HG03064 (cell line): ENCODE measurements at regions not wholly inside any gene's neighbourhood (a gene's known extent, or its start where the extent isn't known, plus 50 kb on each side); places are given as distances from the start of the nearest gene placed in this dataset.
"Not testable (repeated sequence)": the region's sequence is repeated elsewhere in the genome, so short reads cannot be mapped to it uniquely, and the experiment has no call there.

Experiments used
- ATAC-seq: cut with Tn5 transposase; IDR thresholded peaks from one replicate; pipeline ENCODE4 v1.9.1; 2021; ENCODE audit warnings: low read depth; ENCODE audit not compliant: unreplicated experiment

DNA sequence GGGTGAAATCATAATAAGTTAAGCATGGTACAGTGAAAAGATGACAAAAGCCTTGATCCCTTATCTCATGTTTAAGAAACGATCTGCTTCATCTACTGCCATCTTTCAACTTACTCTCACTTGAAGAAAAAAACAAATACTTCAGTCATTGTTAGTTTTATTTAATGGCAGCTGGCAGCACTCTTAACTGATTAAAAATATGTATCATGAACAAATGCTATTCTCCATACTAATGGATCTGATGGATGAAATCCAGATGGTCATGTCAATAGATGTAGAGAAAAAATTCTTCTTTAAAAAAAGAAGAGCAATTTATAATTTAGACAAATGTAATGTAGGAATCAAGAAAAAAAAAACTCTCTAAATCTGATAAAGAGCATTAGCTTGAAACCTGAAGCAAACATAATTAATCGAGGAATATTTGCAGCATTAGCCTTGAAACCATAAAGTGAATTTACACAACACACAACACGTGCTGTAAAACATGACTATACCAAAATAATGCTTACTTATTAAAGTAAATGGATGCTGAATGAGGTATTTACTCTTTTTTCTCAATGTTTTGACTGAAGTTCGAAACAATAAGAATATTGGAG, 579.0 kb upstream of the ADAMTS5 start:
- no peak for ATAC-seq

DNA sequence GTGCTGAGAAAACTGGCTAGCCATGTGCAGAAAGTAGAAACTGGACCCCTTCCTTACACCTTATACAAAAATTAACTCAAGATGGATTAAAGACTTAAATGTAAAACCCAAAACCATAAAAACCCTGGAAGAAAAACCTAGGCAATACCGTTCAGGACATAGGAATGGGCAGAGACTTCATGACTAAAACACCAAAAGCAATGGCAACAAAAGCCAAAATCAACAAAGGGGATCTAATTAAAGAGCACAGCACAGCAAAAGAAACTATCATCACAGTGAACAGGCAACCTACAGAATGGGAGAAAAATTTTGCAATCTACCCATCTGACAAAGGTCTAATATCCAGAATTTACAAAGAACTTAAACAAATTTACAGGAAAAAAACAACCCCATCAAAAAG, 575.2 kb upstream of the ADAMTS5 start:
- ATAC-seq = not testable (repeated sequence)

DNA sequence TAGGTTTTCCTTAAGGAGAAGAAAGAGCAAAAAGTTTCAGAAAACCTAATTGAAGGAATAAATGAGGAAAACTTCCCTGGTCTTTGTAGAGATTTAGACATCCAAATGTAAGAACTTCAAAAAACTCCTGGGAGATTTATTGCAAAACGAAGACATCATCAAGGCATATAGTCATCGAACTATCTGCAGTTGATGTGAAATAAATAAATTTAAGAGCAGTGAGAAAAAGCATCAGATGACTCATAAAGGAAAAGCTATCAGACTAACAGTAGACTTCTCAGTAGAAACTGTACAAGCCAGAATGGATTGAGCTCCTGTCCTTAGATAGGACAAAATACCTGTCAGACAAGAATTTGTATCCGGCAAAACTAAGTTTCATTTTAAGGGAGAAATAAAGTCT, 569.4 kb upstream of the ADAMTS5 start:
- no peak for ATAC-seq

DNA sequence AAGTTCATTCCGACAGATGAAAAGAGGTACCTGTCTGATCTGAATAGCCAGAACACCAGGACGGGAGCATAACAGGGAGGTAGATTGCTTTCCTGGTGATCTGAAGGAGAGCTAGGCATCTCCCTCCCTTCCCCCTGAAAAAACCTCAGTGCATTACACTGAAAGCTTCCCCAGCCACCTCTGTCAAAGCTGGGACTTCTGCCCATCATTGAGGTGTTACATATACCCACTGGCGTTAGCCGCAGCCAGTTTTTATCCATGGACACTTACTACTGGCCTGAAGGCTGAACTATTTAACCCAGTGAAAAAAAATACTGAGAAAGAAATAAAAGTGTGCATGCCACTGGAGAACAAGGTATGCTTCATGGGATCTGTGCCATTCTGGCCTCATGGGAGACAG, 568.3 kb upstream of the ADAMTS5 start:
- no peak for ATAC-seq

DNA sequence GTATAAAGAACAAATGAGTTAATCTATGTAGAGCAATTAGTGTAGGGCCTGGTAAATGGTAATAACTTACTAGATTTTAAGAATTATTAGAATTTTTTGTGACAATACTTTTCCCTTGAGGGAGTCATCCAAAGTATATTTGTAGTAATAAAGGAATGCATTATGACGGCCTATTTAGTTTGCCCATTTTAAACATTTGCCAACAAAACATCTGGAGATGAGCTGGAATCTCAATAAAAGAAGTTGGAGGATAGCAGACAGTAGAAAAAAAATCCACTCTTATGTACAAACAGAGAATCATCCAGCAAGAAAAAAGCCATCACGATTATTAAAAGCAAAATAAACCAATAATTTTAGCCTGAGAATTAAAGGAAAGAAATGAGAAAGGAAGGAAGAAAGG, 567.3 kb upstream of the ADAMTS5 start:
- ATAC-seq = no peak

DNA sequence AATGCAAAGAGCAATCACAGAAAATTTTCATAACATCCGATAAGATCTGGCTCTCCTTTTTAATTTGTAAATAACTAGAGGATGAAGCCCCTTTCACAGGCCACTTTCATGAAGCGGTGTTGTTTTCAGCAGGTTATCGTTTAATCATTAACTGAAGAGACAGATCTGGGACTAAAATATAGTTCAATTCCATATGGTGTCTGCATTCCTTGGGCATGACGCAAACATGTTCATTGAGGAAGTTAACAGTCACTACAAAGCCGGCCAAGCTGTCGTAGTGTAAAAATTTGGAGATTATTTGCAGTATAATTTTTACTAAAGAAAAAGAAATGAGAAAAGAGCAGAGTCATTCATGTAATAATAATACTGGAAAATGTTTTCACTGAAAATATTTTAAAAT, 565.2 kb upstream of the ADAMTS5 start:
- no peak for ATAC-seq

DNA sequence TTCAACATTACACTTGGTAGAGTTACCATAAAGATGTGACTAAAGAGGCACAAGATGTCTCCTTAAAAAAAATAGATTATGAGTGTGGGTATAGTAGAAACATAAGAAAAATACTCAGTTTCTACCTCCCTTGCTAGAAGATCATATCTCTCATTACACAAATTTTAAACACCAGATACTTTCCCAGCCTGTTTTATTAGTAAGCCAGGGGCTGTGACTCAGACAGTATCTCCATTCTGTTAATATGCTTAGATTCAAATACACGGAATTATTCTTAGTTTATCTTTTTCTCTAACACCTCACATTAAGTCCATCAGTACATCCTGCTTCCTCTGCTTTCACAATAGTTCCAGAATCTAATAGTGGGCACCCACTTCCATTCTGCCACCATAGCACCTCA, 561.8 kb upstream of the ADAMTS5 start:
- ATAC-seq = no peak

DNA sequence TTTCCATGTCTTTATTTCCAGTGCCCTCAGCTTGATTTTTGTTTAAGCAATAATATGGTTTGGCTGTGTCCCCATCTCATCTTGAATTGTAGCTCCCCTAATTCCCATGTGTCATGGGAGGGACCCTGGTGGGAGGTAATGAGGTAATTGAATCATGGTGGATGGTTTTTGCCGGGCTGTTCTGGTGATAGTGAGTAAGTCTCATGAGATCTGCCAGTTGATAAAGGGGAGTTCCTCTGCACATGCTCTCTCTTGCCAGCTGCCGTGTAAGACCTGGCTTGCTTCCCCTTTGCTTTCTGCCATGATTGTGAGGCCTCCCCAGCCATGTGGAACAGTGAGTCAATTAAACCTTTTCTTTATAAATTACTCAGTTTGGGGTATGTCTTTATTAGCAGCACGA, 559.6 kb upstream of the ADAMTS5 start:
- no peak for ATAC-seq

DNA sequence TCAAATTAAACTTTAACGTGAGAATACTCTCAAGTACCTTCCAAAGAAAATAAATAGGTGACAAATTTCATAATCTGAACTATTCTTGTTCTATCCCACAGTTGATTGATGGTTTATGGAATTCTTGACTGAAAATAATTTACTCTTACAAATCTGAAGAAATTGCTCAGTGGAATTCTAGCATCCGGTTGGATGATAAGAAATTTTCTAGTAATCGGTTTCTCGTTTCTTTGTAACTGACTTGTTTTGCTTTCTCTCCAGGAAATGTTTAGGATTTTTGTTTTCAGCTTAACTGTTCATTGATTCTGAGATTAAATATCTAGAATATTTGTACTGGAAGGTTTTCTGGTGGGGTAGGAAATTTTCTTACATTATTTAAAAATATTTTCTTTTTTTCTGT, 558.9 kb upstream of the ADAMTS5 start:
- ATAC-seq = no peak

DNA sequence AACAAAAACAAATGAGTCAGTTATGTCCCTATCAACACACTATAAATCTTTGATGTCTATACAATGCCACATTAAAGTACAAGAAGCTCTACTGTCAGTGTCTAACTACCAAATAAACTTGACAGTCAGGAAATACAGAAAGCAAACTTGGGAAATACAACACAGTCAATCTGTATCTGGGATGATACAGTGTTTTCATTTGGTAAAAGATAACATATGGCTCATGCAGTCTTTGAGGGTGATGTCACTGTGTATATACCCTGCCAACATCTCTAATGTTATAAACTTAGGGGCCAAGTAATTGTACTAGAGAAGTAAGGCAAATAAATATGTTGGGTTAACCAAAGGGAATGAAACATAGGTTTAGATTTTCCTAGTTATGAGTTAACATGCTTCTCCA, 552.5 kb upstream of the ADAMTS5 start:
- ATAC-seq = no peak

DNA sequence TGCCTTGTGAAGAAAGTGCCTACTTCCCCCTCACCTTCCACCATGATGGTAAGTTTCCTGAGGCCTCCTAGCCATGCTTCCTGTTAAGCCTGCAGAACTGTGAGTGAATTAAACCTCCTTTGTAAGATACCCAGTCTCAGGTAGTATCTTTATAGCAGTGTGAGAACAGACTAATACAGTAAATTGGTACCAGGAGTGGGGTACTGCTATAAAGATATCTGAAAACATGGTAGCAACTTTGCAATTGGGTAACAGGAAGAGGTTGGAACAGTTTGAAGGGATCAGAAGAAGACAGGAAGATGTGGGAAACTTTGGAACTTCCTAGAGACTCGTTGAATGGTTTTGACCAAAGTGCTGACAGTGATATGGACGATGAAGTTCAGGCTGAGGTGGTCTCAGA, 550.3 kb upstream of the ADAMTS5 start:
- ATAC-seq = not testable (repeated sequence)

DNA sequence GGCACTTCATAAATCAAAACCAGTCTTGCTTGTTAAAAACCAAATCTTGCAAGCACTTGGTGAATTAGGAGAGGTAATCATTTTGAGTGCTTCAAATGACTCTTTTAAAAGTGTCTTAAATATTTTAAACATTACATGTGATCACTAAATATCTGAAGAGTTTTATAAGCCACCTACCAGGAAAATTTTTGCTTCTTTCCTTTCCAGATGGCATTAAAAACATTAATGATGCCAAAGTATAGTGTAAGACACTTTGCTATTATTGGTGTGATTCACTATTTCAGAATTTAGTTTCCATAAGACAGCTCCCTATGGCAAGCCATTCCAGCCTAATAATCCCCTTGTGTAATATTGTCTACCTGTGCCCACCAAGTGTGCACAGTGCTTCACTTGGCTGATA, 548.8 kb upstream of the ADAMTS5 start:
- no peak for ATAC-seq

DNA sequence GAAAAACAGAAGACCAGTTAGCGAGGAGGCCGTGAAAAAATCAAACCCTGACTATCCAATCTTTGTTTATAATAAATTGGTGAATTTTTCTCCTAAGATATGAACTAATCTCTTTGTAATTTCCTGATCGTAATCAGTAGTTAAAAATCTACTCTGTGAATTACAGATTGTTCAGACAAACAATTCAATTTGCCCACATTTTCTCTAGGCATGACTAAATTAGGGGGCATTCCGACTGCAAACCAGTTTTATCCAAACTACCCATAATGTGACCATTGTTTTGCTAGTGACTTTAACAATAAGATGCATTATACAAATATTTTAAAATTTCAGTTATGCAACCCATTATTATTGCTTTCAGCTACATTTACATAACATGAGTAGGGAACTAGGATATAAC, 546.9 kb upstream of the ADAMTS5 start:
- no peak for ATAC-seq

DNA sequence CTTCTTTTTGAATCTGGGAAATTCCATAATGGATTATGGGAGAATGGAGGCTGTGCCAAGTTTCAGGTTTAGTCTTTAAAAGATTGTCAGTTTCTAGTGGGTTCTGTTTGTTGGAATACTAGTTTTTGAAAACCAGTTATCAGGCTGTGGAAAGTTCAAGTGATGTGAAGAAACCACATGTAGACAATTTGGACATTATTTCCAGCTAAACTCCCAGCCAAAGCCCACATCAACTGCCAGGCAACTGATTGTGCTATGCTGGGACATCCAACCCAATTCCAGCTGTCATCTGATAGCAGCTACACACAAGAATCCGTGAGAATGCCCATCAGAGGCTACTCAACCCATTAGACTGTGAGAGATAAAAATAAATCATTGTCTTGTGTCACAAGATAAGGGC, 546.1 kb upstream of the ADAMTS5 start:
- no peak for ATAC-seq

DNA sequence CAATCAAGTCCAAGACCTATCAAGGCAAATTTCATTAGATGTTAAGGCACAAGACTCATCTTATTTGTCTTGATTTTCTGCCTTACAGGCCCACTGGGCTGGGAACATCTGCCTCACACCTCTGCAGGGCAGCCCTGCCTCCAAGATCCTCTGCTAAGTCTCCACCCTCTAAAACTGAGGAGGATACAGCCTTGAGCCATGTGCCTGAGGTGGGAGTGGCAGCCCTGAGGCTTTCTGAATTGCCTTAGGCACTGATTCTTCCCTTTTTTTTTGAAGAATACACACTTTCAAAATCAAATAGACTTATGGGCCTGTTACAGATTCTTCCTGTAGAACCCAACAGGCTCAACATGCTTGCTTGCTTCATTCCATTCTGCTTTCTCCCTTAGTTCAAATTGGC, 544.3 kb upstream of the ADAMTS5 start:
- no peak for ATAC-seq

DNA sequence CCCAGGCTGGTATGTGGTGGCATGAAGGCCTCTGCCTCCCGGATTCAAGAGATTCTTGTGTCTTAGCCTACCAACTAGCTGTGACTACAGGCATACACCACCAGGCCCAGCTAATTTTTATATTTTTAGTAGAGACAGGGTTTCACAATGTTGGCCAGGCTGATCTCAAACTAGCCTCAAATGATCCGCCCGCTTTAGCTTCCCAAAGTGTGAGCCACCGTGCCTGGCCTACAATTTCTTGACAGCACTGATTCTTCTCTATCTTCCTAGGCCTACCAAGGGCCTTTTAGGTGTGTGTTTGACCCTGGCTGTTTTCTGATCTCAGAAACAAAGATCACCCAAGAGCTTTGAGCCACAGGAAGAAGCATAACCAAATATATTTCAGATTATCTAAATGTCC, 540.8 kb upstream of the ADAMTS5 start:
- ATAC-seq = no peak

DNA sequence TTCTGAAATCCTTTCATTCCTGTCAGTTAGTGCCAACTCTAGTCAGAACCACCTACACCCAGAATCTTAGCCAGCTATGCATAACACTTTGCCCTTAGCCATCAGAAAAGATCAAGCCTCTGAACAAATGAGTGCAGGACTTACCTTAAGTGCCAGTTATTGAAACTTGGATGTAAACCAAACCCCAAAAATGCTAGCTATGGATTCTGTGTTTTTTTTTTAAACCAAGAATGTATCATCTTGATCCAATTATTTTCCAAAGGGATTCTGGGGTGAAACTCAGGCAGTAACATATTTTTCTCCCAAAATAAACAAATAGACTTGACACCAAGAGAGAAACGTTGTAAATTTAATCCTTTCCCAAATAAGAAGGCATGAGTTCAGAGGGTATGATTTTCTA, 538.6 kb upstream of the ADAMTS5 start:
- no peak for ATAC-seq

DNA sequence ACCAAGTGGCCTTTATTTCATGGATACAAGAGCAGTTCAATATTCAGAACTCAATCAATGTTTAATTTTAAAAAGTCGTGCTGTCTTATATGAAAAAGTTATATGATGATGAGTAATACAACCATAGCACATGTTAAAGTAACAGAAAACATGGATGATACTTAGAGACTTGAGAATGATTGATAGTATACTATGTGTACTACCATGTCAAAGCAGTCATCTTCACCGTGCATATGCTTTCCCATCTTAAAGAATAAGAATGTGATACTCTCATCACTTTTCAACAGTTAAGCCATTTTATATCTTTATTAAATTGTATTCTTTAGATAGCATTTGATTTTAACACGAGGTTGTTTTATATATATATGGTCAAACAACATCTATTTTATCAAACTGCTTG, 535.9 kb upstream of the ADAMTS5 start:
- ATAC-seq = no peak

DNA sequence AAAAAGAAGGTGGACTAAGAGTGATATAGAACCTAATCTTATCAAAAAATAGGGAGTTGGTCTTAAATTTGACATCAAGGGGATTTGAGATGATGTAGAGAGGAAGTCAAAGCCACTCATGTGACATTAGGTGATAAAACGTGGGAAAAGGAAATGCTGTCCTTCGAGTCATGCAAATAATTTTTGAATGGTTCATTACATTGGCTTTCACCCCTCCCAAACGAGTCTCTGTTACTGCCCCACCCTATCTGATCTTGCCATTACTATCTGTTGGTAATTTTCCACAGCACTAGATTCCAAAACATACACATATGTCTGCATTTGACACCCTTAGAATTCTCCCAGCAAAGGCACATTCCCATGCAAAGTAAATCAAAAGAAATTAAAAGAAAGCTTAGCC, 531.1 kb upstream of the ADAMTS5 start:
- no peak for ATAC-seq

DNA sequence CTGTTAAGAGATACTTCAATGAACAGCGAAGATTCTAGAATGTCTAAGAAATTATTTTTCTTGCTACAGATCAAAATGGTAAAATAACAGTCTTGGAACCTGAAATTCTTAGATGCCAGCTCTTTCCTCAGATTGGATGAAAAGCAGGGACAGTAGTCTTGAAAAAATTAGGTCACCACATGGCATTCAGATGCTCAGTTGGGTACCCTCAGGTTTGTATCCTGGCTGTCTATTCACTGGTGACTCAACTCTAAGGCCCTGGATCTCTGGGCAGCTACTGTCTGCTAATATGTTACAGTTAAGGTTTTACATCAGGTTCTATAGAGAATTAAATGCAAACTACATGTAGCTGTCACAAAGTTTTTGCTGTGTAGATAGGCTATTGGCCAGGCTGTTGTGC, 528.9 kb upstream of the ADAMTS5 start:
- no peak for ATAC-seq

DNA sequence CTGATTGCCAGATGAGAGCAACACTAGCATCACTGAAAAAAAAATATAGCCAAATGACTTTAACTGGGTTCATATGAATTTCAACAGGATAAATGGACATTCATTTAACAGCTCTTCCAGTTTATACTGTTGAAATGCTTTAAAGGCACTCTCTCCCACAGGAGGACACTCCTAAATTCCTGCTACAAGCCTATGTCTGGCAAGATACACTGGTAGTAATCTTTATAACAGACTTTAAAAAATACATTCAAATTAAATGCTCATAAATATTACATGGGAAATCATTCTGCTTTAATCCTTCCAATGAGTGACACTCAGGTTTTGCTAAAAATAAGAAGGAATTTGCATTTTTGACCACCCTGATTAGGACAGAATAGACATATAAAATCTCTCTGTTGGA, 526.7 kb upstream of the ADAMTS5 start:
- no peak for ATAC-seq

DNA sequence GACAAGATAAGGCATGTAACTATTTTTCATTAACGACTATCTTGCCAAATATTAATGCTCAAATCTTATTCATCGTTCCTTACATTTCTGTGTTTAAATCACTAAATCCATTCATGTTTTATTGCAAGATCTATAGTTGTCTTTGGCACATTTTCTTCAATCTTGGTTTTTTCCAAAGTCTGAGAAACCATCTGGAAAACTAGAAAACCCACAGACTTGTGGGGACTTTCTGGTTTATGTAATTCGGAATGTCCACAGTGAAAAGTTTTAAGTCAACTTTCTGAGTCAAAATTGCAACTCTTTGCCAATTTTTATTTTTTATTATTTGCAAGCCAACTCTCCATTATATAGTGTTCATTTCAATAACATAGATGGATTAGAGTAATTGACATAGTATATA, 520.8 kb upstream of the ADAMTS5 start:
- no peak for ATAC-seq

DNA sequence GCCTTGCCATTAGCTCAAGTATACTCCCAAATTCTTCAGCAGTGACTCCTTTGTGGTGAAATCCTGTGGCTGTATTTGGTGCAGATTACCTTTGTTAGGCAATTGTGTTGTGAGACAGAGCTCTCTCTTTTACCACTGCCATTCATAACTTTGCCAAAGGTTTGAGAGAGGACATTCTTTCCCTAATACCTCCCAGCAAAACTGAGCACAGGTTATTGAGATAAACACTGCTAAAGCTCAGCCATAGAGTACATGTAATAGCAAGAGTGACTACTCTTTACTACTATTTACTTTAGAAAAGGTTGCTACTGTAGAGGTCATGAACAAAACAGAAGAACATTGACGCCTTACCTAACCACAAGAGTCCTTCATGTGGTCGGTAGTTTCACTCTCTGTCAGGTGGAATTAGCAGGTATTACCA, 514.0 kb upstream of the ADAMTS5 start:
- ATAC-seq = no peak
